Testis (tissue), 2 donors: ENCODE measurements at regions not wholly inside any gene's neighbourhood (a gene's known extent, or its start where the extent isn't known, plus 50 kb on each side); places are given as distances from the start of the nearest gene placed in this dataset.

ENCODE experiments used
- DNase-seq: peaks from one replicate; pipeline ENCODE4 v3.0.0-alpha.2; 2019
- H3K27ac ChIP-seq, 2 donors: fragments of 200-600 bp; sonication (generic); one replicate each; pipeline ENCODE4 v1.5.1; 2019
- H3K27me3 ChIP-seq: fragments of 200-600 bp; sonication (generic); one replicate; pipeline ENCODE4 v1.5.1; 2019
- H3K36me3 ChIP-seq: fragments of 200-600 bp; sonication (generic); one replicate; pipeline ENCODE4 v1.5.1; 2017; ENCODE audit warnings: low read depth; ENCODE audit errors: missing control alignments
- H3K4me1 ChIP-seq: fragments of 200-600 bp; sonication (generic); one replicate; pipeline ENCODE4 v1.5.1; 2019
- H3K4me3 ChIP-seq, 2 donors: fragments of 200-600 bp; sonication (generic); one replicate each; pipeline ENCODE4 v1.5.1; 2017 to 2019
- H3K9me3 ChIP-seq: fragments of 200-600 bp; sonication (generic); one replicate; pipeline ENCODE4 v1.5.1; 2017
- CTCF ChIP-seq, 3 experiments: fragments of 450-650 bp in 2 of 3; fragments of 200-600 bp in 1 of 3; sonication (generic) in 1 of 3; IDR thresholded peaks; one replicate each; pipeline ENCODE4 v1.5.1; 2016 to 2019; ENCODE audit warnings: antibody characterized with exemption in 3 of 3, mild to moderate bottlenecking in 2 of 3, moderate library complexity in 1 of 3
- POLR2A ChIP-seq: fragments of 450-650 bp; IDR thresholded peaks from one replicate; pipeline ENCODE4 v1.6.1; 2017; ENCODE audit warnings: antibody characterized with exemption, mild to moderate bottlenecking, moderate library complexity
- WGBS, 2 donors: methylation state at CpG; one replicate each; pipeline ENCODE4 v1.1.5; 2018; 5-methylcytosine and 5-hydroxymethylcytosine counted together
- intact Hi-C: fragments of 100-400 bp; cut with DNase I; formaldehyde crosslinking; loops from one replicate; pipeline ENCODE4 v1.15.1; 2023; ENCODE audit warnings: low total_unique reads

- TF ChIP-seq CTCF (IDR thresholded peaks at IDR 0.05) (no peak), POLR2A (no peak)
- intact Hi-C loops: no loop called here
- no peak overlapping the region for H3K4me3 ChIP-seq
- no peak overlapping the region for H3K27ac ChIP-seq
- DNase-seq: no peak
- H3K36me3 ChIP-seq: no peaks in the 10 kb centered on the region
- 57 to 68% methylated on average over 1 of the region's 1 CpG for WGBS, 2 donors
- no peaks in the 10 kb centered on the region for H3K9me3 ChIP-seq
- H3K4me1 ChIP-seq: no peaks in the 10 kb centered on the region
- H3K27me3 ChIP-seq: no peaks in the 10 kb centered on the region
Observed at GRCh38 chr16:48087639-48088038, 68.2 kb downstream of the ABCC12 start.

- H3K27ac ChIP-seq: no peak overlapping the region
- 86 to 89% methylated on average over 2 of the region's 2 CpGs for WGBS, 2 donors
- no peaks in the 10 kb centered on the region for H3K9me3 ChIP-seq
- DNase-seq: no peak
- no peak overlapping the region for H3K4me3 ChIP-seq
- H3K36me3 ChIP-seq: no peaks in the 10 kb centered on the region
- intact Hi-C loops: no loop called here
- TF ChIP-seq CTCF (IDR thresholded peaks at IDR 0.05) (no peak), POLR2A (no peak)
- no peaks in the 10 kb centered on the region for H3K4me1 ChIP-seq
- no peaks in the 10 kb centered on the region for H3K27me3 ChIP-seq
Observed at GRCh38 chr16:48086422-48086821, 69.4 kb downstream of the ABCC12 start.

- Histone ChIP-seq H3K9me3 (no peaks in the 10 kb centered on the region), H3K4me3 (no peak overlapping the region), H3K27ac (no peak overlapping the region), H3K27me3 (no peaks in the 10 kb centered on the region), H3K4me1 (no peaks in the 10 kb centered on the region), H3K36me3 (no peaks in the 10 kb centered on the region)
- TF ChIP-seq CTCF (IDR thresholded peaks at IDR 0.05) (no peak), POLR2A (no peak)
- 85 to 87% methylated on average over 1 of the region's 1 CpG for WGBS, 2 donors
- intact Hi-C loops: no loop called here
- no peak for DNase-seq
Observed at GRCh38 chr16:48085729-48086128, 70.1 kb downstream of the ABCC12 start.

GRCh38 chr16:48084826-48085225 lies 71.0 kb downstream of the ABCC12 start:
- TF ChIP-seq CTCF (IDR thresholded peaks at IDR 0.05) (no peak), POLR2A (no peak)
- H3K9me3 ChIP-seq: no peaks in the 10 kb centered on the region
- H3K4me3 ChIP-seq: no peak overlapping the region
- 89 to 95% methylated on average over 7 of the region's 7 CpGs for WGBS, 2 donors
- no peak for DNase-seq
- H3K27me3 ChIP-seq: no peaks in the 10 kb centered on the region
- no peaks in the 10 kb centered on the region for H3K4me1 ChIP-seq
- H3K27ac ChIP-seq: no peak overlapping the region
- no peaks in the 10 kb centered on the region for H3K36me3 ChIP-seq
- intact Hi-C loops: no loop called here

- WGBS, 2 donors: 67 to 88% methylated on average over 6 of the region's 6 CpGs
Observed at GRCh38 chr16:48082516-48082915, 73.3 kb downstream of the ABCC12 start.

More at GRCh38 chr16:48082516-48082915, 73.3 kb downstream of the ABCC12 start:
- no peaks in the 10 kb centered on the region for H3K4me1 ChIP-seq
- no peak overlapping the region for H3K4me3 ChIP-seq
- H3K27ac ChIP-seq: no peak overlapping the region
- no peaks in the 10 kb centered on the region for H3K27me3 ChIP-seq
- intact Hi-C loops: no loop called here
- H3K36me3 ChIP-seq: no peaks in the 10 kb centered on the region
- no peaks in the 10 kb centered on the region for H3K9me3 ChIP-seq
- no peak for TF ChIP-seq CTCF (IDR thresholded peaks at IDR 0.05)
- no peak for TF ChIP-seq POLR2A
- no peak for DNase-seq
